NCI-H1092 (cell line): ENCODE measurements at regions not wholly inside any gene's neighbourhood (a gene's known extent, or its start where the extent isn't known, plus 50 kb on each side); places are given as distances from the start of the nearest gene placed in this dataset.
A peak's percentile ranks its signal among the peaks of the same experiment; 100 is the strongest.
"Not testable (repeated sequence)": the region's sequence is repeated elsewhere in the genome, so short reads cannot be mapped to it uniquely, and the experiment has no call there.

Source experiments
- DNase-seq: peaks from one replicate; lab custom pipeline; 2025; lab: John Stamatoyannopoulos, UW

DNA sequence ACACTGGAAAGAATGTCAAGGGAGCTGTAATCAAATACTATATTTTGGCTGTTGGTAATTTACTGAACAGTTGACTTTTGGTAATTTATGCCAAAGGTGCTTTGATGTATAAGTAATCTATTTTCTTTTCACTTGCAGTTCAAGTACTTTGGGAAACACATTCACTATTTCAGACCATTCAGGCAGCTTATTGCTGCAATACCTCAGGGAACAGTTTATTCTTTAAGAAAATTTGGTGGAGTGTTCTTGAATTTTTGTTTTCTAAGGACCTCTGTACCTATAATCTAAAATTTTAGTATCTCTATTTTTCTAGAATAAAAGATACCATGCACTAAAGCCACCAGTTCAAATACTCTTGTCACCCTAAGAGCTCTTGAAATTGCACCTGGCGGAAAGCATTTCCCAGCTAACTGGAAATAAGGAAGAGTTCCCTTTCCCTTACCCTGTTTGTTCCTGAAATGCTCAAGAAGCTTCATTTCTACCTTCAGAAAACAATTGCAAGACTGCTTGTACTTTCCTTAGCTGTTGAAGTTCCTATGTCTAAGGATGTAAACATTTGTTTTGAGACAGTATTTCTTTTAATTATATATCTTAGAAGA, 633.5 kb upstream of the FAT1 start:
- DNase-seq = peak; percentile 49

- DNase-seq = peak; percentile 26
Measured at GRCh38 chr4:187357821-187358220, 634.2 kb upstream of the FAT1 start.

- DNase-seq = no peak
Measured at GRCh38 chr4:187362937-187363857, 632.4 kb upstream of the ZFP42 start.

- no peak for DNase-seq
Measured at GRCh38 chr4:187364401-187364800, 631.2 kb upstream of the ZFP42 start.

DNA sequence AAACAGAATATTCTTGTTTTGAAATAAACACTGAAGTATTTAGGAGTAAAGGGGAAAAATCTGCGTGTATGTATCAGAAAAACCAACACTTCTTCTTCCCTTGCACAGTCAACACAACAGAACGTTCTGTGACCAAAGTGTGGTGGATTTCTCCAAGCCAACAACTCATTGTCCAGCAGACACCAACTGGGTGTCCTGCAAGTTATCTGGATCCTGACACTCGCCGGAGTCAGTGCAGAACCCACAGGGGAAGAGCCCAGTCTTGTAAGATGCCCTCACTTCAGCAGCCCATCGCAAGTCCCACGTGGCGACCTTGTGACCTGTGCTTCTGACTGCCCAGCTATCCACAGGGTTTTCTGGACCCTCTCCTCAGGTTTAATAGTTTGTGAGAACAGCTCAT, 630.7 kb upstream of the ZFP42 start:
- no peak for DNase-seq

- no peak for DNase-seq
Measured at GRCh38 chr4:187366530-187366929, 629.0 kb upstream of the ZFP42 start.

DNA sequence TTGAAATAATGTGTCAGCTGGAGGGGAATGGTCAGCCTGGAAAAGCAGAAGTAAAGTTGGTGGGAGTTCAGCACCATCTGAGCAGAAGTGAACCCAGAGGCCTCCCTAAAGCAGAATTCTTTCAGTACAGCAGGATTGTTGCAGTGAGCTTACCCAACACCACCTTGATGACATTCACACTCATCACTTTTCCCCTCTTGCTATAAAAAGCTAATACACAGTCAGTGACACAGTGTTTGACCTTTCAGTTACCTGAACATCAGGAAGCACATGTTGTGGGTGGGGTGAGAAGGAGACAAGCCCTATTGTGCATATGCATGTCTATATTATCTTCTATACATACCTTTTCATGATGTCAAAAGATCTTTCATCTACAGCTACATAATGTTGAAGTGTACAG, 624.7 kb upstream of the ZFP42 start:
- no peak for DNase-seq

DNA sequence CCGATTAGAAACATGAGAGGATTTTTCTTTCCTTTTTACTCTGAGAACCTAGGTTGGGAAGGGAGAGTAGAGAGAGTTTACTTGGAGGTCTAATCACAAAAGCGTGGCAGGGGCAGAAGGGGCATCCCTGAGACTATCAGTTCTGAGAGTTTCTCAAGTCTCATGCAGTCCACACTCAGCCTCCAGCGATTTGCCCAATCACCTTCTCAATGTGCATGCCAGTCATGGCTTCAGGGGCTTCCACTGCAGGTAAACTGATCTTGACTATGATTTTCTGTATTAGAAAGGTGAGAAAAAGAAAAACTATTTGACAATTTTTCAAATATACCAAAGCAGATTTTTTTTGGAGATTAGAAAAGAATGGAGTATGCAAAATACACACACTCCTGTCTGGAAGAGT, 617.1 kb upstream of the ZFP42 start:
- no peak for DNase-seq

DNA sequence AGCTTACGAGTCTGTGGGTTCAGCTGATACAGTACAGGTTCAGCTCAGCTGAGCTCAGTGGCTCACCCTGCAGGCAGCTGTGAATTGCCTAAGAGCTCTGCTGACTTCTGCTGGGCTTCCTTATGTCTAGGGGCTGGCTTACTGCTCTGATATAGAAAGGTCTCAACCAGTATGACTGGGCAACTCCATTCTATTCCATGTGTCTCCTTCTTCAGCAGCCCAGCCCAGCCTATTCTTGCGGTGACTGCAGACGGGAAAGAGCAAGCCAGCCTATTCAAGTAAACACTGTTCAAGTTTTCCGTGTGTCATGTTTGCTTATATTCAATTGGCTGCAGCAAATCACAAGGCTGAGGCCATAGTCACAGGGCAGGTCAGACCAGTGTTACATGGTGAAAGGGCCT, 615.4 kb upstream of the ZFP42 start:
- DNase-seq = no peak

DNA sequence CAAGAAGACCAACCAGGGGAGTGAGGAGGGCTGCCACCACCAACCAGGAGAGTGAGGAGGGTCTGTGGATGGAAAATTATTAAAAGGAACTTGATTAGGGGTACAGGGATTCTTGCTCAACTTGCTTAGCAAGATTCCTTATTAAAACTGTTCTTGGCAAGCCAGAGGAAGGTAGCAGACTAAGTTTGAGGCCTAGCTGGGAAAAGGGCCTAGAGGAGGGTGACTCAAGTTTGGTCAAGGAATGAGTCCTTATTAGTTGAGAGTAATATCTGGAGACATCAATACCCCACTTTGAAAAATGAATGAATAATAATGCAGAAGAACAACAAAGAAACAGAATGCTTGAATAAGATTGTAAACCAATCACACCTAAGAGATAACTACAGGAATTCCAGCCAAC, 612.4 kb upstream of the ZFP42 start:
- no peak for DNase-seq

- DNase-seq = no peak
Measured at GRCh38 chr4:187387739-187388138, 607.8 kb upstream of the ZFP42 start.

DNA sequence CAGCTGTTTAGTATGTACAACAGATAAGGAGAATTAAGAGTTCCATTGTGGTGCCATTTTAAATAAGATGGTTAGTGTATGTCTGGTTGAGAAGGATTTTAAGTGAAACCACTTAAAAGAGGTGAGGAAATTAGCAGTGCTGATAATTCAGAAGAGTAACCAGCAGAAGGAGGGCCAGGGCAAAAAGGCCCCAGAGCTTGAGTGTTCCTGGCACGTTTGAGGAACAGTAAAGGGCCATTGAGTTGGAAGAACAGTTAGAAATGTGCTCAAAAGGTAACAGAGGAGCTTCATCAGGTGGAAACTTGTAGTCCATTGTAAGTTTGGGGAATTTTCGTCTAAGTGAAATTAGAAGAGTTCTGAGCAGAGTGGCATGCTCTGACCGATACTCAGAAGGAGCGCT, 606.2 kb upstream of the ZFP42 start:
- DNase-seq = no peak

DNA sequence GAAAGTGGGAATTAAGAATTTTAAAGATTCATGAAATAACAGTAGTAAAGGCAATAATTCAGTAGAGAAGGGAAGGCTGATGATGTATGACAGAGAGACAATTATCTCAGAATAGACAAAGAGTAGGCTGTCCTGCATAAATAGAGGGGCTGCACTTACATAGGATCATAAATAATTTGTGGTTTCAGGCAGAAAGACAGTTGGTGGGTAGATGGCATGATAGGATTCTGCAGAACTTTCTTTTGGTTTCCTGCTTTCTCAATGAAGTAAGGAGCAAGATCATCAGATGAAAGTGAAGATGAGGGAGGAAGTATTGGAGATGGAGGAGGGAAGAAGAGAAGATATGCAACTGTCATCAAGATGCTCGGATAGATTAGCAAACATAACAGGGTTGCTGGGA, 604.9 kb upstream of the ZFP42 start:
- no peak for DNase-seq

- DNase-seq = no peak
Measured at GRCh38 chr4:187393531-187394344, 601.8 kb upstream of the ZFP42 start.

DNA sequence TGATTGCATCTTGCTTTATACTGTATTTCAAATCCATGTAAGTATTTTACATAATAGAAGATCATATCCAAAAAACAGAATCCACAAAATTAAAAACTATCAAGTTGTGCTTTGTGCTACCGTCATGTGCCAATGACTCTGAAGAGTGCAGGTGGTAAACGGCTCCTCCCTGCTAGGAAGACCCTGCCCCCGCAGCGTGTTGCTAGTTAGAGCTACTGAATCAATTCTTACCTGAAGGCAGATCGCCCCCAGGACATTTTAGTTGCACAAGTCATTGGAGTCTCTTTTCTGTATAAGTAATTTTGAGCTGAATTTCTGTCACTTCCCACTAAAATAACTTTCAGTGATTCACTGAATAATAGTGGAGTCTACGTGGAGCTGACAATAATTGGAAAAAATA, 599.5 kb upstream of the ZFP42 start:
- DNase-seq = no peak

DNA sequence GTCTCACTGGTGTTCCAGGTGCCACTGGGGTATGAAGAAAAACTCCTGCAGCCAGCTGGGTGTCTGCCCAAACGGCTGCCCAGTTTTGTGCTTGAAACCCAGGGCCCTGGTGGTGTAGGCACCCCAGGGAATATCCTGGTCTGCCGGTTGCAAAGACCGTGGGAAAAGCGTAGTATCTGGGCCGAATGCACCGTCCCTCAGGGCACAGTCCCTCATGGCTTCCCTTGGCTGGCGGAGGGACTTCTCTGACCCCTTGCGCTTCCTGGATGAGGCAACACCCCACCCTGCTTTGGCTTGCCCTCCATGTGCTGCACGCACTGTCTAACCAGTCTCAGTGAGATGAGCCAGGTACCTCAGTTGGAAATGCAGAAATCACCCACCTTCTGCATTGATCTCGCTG, 587.1 kb upstream of the ZFP42 start:
- not testable (repeated sequence) for DNase-seq

- DNase-seq = no peak
Measured at GRCh38 chr4:187413564-187414358, 581.8 kb upstream of the ZFP42 start.

DNA sequence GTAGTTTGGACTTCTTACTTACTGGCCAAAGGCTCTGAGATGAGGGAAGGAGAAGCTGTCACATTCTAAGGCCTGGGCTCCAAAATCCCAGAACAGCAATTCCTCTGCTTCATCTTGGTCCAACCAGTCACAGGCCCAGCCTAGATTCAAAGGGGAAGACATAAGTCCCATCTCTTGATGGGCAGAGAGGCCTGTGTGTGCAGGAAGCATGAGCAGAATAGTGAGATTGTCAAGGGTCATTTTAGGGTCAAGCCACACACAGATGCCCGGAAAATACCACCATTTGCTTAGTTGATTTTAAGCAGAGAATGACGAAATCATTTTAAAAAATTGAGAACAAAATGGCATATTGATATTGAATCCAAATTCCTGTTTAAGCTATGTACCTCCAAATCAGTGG, 580.9 kb upstream of the ZFP42 start:
- no peak for DNase-seq

- DNase-seq = no peak
Measured at GRCh38 chr4:187415231-187415630, 580.3 kb upstream of the ZFP42 start.

DNA sequence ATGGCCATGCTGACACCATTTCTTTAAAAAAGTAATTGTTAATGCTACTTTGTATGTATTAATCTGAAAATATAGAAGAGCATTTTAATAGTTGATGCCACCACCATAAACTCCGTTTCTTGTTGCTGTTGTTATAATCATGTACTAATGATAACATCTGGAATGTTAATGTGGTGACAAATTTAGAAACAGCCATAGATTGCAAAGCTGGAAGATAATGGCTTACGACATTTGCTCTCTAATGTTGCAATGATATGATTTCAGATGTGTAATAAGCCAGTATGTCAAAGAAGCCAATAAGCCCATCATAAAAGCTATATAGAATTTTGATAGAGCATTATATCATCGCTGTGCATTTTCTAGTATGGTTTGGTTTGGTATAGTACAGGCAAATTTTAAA, 579.4 kb upstream of the ZFP42 start:
- no peak for DNase-seq

DNA sequence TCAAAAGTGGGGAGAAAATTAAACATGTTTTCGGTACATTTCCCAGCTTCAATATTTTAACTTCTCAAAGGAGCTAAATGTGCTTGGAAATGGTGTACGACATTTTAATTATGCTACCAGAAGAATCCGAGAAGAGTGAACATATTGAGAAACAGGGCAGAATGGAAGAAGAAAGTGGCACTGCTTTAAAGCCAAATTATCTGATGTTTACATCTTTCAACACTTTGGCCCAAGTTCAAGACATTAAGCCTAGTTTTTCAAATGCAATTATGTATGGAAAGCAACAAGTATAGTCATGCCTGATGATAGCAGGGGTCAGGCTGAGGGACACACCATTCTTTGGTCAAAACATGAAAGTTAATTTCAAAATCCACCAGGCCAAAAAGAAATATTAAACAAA, 577.9 kb upstream of the ZFP42 start:
- DNase-seq = no peak

GRCh38 chr4:187422655-187423054, 572.9 kb upstream of the ZFP42 start:
- no peak for DNase-seq
